ENCODE measurements at regions not wholly inside any gene's neighbourhood (a gene's known extent, or its start where the extent isn't known, plus 50 kb on each side); places are given as distances from the start of the nearest gene placed in this dataset.

DNA sequence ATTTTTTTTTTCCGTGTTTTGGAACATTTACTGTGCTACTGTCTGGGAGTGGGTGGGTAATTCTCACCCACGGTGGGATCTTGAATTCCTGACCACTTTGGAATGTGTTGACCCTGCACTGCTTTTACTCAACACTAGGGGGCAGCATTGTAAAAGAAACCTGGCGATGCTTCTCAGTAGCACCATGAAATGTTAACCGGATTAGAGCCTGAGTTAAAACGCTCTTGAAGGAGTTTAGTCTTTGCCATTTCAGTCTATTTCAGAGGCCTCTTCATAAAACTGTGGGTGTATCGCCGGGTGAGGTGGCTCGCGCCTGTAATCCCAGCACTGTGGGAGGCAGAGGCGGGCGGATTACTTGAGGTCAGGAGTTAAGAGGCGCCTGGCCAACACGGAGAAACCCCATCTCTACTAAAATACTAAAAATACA lies 79.0 kb upstream of the PRNP start:
- TF ChIP-seq POLR2AphosphoS5 (IDR thresholded peaks at IDR 0.05; ENCODE audit: borderline replicate concordance, low read depth, low read length): no peak
- no peak for TF ChIP-seq EZH2 (IDR thresholded peaks at IDR 0.05)
